ENCODE measurements at regions not wholly inside any gene's neighbourhood (a gene's known extent, or its start where the extent isn't known, plus 50 kb on each side); places are given as distances from the start of the nearest gene placed in this dataset.

- no peak overlapping the region for H3K4me3 Mint-ChIP-seq (ENCODE audit: unreplicated experiment)
- DNase-seq (ENCODE audit: low spot score), result no peak
- no peak overlapping the region for H3K27ac Mint-ChIP-seq (ENCODE audit: unreplicated experiment)
- H3K9me3 Mint-ChIP-seq (ENCODE audit: unreplicated experiment), result no peaks in the 10 kb centered on the region
- peaks cover 13% of the 10 kb centered on the region for H3K4me1 Mint-ChIP-seq (ENCODE audit: unreplicated experiment)
- no peaks in the 10 kb centered on the region for H3K36me3 Mint-ChIP-seq (ENCODE audit: low read depth, unreplicated experiment)
- no peaks in the 10 kb centered on the region for H3K27me3 Mint-ChIP-seq (ENCODE audit: unreplicated experiment)
- no peak for TF ChIP-seq CTCF (IDR thresholded peaks at IDR 0.05; ENCODE audit: unreplicated experiment)
Observed at GRCh38 chr11:31940371-31941037, 129.4 kb upstream of the PAX6 start.

GRCh38 chr11:31939004-31939403 is 127.9 kb upstream of the PAX6 start:
- H3K4me1 Mint-ChIP-seq (ENCODE audit: unreplicated experiment), result peaks cover 13% of the 10 kb centered on the region
- no peaks in the 10 kb centered on the region for H3K36me3 Mint-ChIP-seq (ENCODE audit: low read depth, unreplicated experiment)
- no peak overlapping the region for H3K27ac Mint-ChIP-seq (ENCODE audit: unreplicated experiment)
- TF ChIP-seq CTCF (IDR thresholded peaks at IDR 0.05; ENCODE audit: unreplicated experiment), result no peak
- DNase-seq (ENCODE audit: low spot score), result no peak
- H3K27me3 Mint-ChIP-seq (ENCODE audit: unreplicated experiment), result no peaks in the 10 kb centered on the region
- no peak overlapping the region for H3K4me3 Mint-ChIP-seq (ENCODE audit: unreplicated experiment)
- no peaks in the 10 kb centered on the region for H3K9me3 Mint-ChIP-seq (ENCODE audit: unreplicated experiment)

- Mint-ChIP-seq H3K27me3 (ENCODE audit: unreplicated experiment) (no peaks in the 10 kb centered on the region), H3K9me3 (ENCODE audit: unreplicated experiment) (no peaks in the 10 kb centered on the region), H3K4me3 (ENCODE audit: unreplicated experiment) (no peak overlapping the region), H3K36me3 (ENCODE audit: low read depth, unreplicated experiment) (no peaks in the 10 kb centered on the region), H3K27ac (ENCODE audit: unreplicated experiment) (no peak overlapping the region), H3K4me1 (ENCODE audit: unreplicated experiment) (peaks cover 13% of the 10 kb centered on the region)
- DNase-seq (ENCODE audit: low spot score), result no peak
- TF ChIP-seq CTCF (IDR thresholded peaks at IDR 0.05; ENCODE audit: unreplicated experiment), result no peak
Observed at GRCh38 chr11:31936312-31936711, 125.2 kb upstream of the PAX6 start.

GRCh38 chr11:31932879-31933278 is 121.8 kb upstream of the PAX6 start:
- no peaks in the 10 kb centered on the region for H3K27me3 Mint-ChIP-seq (ENCODE audit: unreplicated experiment)
- H3K27ac Mint-ChIP-seq (ENCODE audit: unreplicated experiment), result no peak overlapping the region
- no peaks in the 10 kb centered on the region for H3K9me3 Mint-ChIP-seq (ENCODE audit: unreplicated experiment)

More at GRCh38 chr11:31932879-31933278, 121.8 kb upstream of the PAX6 start:
- H3K36me3 Mint-ChIP-seq (ENCODE audit: low read depth, unreplicated experiment), result no peaks in the 10 kb centered on the region
- no peak for TF ChIP-seq CTCF (IDR thresholded peaks at IDR 0.05; ENCODE audit: unreplicated experiment)
- H3K4me1 Mint-ChIP-seq (ENCODE audit: unreplicated experiment), result no peaks in the 10 kb centered on the region
- no peak overlapping the region for H3K4me3 Mint-ChIP-seq (ENCODE audit: unreplicated experiment)
- DNase-seq (ENCODE audit: low spot score), result no peak

Data from endothelial cell (in vitro differentiated cells).